ENCODE measurements at regions not wholly inside any gene's neighbourhood (a gene's known extent, or its start where the extent isn't known, plus 50 kb on each side); places are given as distances from the start of the nearest gene placed in this dataset.

DNA sequence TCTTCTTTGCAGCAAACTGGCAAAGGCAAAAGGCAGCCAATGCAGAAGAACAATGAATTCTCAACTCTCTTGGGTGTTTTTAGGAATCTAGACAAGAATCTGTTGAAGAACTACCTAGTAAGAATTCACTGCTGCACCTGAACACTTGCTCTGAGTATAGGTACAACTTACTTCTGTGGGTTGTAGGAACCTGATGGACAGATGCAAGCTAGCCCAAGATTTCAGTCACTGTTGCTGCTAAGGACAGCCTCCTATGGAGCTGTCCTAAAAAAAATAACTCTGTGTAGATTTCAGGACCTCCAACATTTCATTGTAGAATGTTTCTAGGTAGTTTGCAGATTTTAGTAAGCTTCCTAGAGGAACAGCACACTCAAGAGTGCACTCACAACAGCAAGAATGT lies 363.5 kb downstream of the CBLN2 start:
- DNase-seq, result no peak

- no peak for DNase-seq
These were observed 369.0 kb downstream of the CBLN2 start for GRCh38 chr18:72174972-72175649.

- DNase-seq, result peak; percentile 26 to 94 (median 66)
These were observed 372.5 kb downstream of the CBLN2 start for GRCh38 chr18:72171596-72171995.

DNA sequence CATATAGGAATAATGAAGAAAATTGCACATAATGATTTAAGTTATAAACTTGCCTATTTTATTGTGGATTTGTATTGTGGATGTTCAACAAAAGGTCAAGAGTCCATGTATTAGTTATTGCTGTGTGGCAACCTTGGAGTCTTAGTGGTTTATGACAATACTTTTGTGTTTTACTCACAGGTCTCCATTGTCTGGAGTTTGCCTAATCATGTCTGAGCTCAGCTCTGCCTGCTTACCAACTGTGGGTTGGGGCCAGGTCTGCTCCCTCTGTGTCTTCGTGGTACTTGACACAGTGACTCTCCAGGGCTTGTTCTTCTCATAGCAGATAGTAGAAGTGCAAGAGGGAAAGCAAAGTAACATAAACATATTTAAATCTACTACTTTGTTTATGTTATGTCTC lies 382.5 kb downstream of the CBLN2 start:
- peak in 1 of 3 experiments; percentile 39 for DNase-seq

GRCh38 chr18:72160510-72161445 lies 383.4 kb downstream of the CBLN2 start:
- peak; percentile 29 to 92 (median 87) for DNase-seq

DNA sequence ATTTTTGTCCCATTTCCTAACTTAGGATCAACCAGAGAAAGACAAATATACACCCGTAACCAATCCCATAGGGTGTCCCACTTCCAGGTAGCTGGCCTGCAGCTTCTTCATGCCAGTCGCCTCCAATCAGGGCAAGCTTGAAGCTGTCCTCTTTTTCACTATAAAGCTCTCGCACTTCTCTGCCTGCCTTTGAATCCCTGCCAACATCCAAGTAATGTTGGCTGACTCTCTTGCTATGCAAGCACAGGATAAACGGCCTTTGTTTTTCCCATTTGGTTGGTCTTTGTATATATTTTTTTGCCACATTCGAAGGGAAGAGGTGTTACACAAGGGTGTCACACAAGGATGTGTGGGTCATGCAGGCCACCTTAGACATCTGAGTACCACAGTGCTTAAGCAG lies 388.8 kb downstream of the CBLN2 start:
- no peak for DNase-seq

GRCh38 chr18:72154926-72155325 lies 389.2 kb downstream of the CBLN2 start:
- DNase-seq, result no peak

GRCh38 chr18:72152935-72153334 lies 391.2 kb downstream of the CBLN2 start:
- no peak for DNase-seq

- no peak for DNase-seq
These were observed 396.3 kb downstream of the CBLN2 start for GRCh38 chr18:72147830-72148229.

DNA sequence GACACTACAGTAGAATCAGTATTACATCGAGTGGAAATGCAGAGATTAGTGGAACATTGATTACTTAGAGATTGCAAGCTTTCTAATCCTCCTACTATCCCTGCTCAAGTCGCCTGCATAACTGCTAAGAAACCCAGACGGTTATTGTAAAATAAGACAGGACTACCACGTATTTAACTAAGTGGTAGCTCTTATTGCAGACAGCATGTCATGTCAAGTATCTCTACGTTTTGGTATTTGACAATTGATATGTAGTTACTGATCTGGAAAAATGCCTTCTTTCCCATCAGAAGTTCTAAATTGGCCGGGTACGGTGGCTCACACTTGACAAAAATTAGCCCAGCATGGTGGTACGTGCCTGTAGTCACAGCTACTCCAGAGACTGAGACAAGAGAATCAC lies 404.1 kb downstream of the CBLN2 start:
- no peak for DNase-seq

DNA sequence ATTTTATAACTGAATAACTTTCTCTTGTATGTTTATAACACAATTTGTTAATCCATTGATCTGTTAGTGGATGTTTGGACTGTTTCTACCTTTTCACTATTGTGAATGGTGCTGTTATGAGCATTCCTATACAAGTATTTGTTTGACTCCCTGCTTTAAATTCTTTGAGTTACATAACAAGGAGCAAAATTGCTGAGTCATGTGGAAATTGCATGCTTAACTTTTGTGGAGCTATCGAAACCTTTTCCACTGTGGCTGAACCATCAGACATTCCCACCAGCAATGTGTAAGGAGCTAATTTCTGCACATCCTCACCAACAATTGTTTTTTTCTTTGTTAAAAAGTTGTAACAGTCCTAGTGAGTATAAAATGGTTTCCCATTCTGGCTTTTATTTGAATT lies 415.5 kb downstream of the CBLN2 start:
- no peak for DNase-seq

- peak in 1 of 3 experiments; percentile 49 for DNase-seq
These were observed 422.0 kb downstream of the CBLN2 start for GRCh38 chr18:72122103-72122502.

- DNase-seq, result peak in 1 of 3 experiments; percentile 43
These were observed 425.1 kb downstream of the CBLN2 start for GRCh38 chr18:72119082-72119481.

DNA sequence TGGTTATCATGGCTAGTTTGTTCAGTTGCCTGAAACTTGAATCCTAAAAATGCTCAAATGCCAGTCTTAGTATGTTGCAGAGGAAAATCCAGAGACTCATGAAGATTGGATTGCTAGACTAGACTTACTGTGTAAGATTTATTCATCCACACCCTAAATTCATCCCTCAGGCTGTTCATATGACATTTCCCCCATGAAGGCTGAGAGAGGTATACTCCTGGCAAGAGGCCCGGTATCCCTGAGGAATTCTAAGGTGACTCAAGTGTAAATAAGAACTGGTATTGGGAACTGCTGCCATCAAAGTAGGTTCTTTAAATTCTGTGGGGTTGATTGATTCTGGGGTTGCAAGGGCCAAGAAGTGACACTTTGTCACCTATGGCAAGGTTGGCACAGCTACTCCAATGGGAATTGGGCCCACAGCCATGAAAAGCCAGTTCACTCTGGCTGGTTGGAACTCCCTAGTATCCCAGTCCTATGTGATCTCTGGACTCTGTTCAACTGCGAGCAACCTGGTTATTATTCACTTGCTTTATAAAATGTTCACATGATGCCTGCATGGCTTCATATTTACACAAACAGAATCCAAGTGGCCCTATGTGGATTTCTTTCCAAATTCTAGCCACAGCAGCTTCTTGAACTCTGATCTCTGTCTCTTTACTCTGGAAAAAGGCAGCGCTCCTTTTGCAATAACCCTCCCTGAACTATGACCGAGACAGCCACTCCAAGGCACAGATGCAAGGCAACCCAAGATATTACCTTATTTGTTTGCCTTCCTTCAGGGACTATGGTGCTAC lies 429.1 kb downstream of the CBLN2 start:
- DNase-seq, result no peak

GRCh38 chr18:72107647-72108383 lies 436.3 kb downstream of the CBLN2 start:
- peak in 1 of 3 experiments; percentile 35 for DNase-seq

DNA sequence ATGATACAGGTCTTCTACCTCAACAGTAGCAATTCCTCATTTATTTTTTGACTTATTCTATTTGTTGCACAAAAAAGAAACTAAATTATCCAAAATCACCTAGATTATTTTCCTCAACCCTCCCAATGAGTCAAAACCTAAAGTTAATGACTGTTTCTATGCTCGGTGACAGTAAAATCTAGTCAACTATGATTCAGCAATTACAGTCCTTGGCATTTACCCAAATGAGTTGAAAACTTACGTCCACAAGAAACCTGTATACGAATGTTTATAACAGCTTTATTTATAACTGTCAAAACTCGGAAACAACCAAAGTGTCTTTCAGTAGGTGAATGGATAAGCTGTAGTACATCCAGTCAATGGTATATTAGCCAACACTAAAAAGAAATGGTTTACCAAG lies 439.3 kb downstream of the CBLN2 start:
- no peak for DNase-seq

- no peak for DNase-seq
These were observed 441.7 kb downstream of the CBLN2 start for GRCh38 chr18:72102412-72102811.

DNA sequence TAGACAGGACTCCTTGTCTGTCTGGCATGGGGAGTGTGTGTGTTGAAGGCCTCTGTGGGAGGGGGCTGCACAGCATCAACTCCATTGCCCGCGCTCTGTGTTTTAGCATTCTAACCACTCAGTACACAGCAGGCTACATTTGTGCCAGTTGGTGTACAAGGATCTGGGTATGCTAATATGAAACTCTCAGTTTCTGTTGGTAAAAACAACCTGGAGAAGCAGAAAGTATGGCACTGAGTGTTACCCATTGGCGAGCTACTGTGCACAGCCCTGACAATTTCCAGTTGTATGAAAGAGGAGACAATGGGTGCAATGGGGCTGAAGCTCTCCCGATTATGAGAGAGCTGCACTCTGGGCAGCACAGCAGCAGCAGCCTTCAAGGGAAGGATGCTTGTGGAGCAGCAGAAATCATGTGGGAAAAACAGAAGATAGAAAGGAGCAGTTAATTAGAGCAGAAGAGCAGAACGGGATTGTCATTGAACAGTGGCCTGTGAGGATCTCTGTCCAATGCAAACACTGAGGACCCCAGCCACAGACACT lies 443.6 kb downstream of the CBLN2 start:
- no peak for DNase-seq

GRCh38 chr18:72091369-72091768 lies 452.8 kb downstream of the CBLN2 start:
- no peak for DNase-seq

GRCh38 chr18:72089432-72089831 lies 454.7 kb downstream of the CBLN2 start:
- no peak for DNase-seq

DNA sequence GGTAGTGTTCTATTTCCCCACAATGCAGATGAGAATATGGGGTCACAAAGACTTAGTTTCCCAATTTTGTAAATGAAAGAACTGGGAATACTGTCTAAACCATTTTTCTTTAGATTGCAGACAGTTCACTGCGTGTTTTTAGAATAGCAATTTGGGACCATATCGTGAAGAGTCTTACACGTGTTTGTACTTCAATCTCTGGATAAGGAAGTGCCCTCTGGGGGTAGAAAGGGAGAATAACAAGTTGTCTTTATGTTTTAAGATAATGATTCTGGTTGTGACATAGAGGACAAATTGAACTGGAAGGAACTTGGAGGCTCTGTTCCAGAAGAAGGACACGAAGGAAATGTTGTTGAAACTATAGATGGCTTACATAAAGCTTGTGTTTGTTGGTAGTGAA lies 457.7 kb downstream of the CBLN2 start:
- DNase-seq, result peak in 2 of 3 experiments; percentile 6 to 50

- DNase-seq, result no peak
These were observed 469.1 kb downstream of the CBLN2 start for GRCh38 chr18:72075040-72075439.
